Neural crest cell (in vitro differentiated cells): ENCODE measurements at regions not wholly inside any gene's neighbourhood (a gene's known extent, or its start where the extent isn't known, plus 50 kb on each side); places are given as distances from the start of the nearest gene placed in this dataset.

ENCODE experiments used
- DNase-seq: peaks from one replicate; pipeline ENCODE4 v3.0.0; 2021; ENCODE audit warnings: low read depth, mixed read lengths, low spot score
- H3K27ac Mint-ChIP-seq: one replicate; pipeline ENCODE4 v1.8.0; 2021; ENCODE audit warnings: mild to moderate bottlenecking, mixed read lengths; ENCODE audit not compliant: unreplicated experiment
- H3K27me3 Mint-ChIP-seq: 2 replicates; pipeline ENCODE4 v1.8.0; 2021; ENCODE audit warnings: low read depth, mild to moderate bottlenecking, mixed read lengths
- H3K36me3 Mint-ChIP-seq: 2 replicates; pipeline ENCODE4 v1.8.0; 2021; ENCODE audit warnings: low read depth, mild to moderate bottlenecking, mixed read lengths
- H3K4me1 Mint-ChIP-seq: 2 replicates; pipeline ENCODE4 v1.8.0; 2021; ENCODE audit warnings: mixed read lengths
- H3K4me3 Mint-ChIP-seq: one replicate; pipeline ENCODE4 v1.8.0; 2021; ENCODE audit warnings: mild to moderate bottlenecking, mixed read lengths
- H3K9me3 Mint-ChIP-seq: 2 replicates; pipeline ENCODE4 v1.8.0; 2021; ENCODE audit warnings: mixed read lengths
- TF ChIP-seq, protein P1 (sequence below): fragments of 200-600 bp; sonication (generic); conservative IDR thresholded peaks from 2 replicates; pipeline ENCODE4 v1.5.0; 2021; ENCODE audit warnings: antibody characterized with exemption, mild to moderate bottlenecking

DNA sequence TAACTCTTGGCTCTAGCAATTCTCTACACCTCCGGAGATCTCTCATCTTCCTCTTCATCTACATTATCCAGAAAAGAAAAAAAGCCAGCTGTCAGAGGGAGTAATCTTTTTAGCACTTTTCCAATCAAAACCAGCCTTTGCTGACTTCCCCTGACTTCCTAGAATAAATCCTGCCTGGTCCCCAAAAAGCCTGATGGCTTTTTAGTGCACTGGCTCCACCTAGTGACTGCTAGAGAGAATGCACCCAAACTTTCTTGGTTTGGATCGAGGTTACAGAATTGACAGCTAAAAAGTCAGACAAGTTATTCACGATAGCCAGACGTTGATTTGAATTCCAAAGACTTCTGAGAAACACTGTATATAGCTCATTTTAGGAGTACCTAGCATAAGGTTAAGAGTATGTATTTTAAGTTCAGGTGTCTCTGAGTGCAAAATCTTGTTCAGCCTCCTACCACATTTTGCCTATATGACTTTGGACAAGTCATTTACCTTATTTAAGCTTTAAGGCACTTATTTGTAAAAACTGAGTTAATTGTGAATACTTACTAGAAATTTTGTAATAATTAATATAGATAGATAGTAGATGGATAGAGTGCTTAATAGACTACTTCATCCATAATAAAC is 185.7 kb upstream of the GRIN2B start:
- Mint-ChIP-seq H3K9me3 (no peaks in the 10 kb centered on the region), H3K27me3 (peaks cover 15% of the 10 kb centered on the region), H3K27ac (no peak overlapping the region), H3K4me1 (peaks cover 6% of the 10 kb centered on the region), H3K4me3 (no peak overlapping the region), H3K36me3 (peaks cover 2% of the 10 kb centered on the region)
- DNase-seq: peak; percentile 68
- TF ChIP-seq, protein P1, sequence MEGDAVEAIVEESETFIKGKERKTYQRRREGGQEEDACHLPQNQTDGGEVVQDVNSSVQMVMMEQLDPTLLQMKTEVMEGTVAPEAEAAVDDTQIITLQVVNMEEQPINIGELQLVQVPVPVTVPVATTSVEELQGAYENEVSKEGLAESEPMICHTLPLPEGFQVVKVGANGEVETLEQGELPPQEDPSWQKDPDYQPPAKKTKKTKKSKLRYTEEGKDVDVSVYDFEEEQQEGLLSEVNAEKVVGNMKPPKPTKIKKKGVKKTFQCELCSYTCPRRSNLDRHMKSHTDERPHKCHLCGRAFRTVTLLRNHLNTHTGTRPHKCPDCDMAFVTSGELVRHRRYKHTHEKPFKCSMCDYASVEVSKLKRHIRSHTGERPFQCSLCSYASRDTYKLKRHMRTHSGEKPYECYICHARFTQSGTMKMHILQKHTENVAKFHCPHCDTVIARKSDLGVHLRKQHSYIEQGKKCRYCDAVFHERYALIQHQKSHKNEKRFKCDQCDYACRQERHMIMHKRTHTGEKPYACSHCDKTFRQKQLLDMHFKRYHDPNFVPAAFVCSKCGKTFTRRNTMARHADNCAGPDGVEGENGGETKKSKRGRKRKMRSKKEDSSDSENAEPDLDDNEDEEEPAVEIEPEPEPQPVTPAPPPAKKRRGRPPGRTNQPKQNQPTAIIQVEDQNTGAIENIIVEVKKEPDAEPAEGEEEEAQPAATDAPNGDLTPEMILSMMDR: peak; percentile 100

DNA sequence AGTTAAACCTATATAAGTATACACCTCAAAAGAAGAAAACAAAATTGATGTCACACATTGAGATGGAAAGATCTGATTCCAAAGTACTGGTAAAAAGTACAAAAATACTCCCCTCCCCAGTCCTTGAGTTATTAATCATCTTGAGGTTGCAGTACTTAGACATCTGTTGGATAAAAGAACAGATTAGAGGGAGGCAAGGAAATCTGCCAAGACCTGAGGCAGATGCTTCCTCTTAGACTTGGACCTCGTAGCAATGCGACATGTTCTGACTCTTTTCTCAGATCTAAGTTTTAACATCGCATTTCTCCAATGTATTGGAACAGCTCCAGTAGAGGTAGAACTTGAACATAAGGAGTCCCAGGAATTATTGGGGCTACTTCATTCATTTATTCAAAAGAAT is 187.9 kb upstream of the GRIN2B start:
- Mint-ChIP-seq H3K27ac (no peak overlapping the region), H3K4me1 (peaks cover 6% of the 10 kb centered on the region), H3K27me3 (peaks cover 15% of the 10 kb centered on the region), H3K36me3 (peaks cover 2% of the 10 kb centered on the region), H3K4me3 (no peak overlapping the region), H3K9me3 (no peaks in the 10 kb centered on the region)
- TF ChIP-seq, protein P1: no peak
- DNase-seq: no peak

DNA sequence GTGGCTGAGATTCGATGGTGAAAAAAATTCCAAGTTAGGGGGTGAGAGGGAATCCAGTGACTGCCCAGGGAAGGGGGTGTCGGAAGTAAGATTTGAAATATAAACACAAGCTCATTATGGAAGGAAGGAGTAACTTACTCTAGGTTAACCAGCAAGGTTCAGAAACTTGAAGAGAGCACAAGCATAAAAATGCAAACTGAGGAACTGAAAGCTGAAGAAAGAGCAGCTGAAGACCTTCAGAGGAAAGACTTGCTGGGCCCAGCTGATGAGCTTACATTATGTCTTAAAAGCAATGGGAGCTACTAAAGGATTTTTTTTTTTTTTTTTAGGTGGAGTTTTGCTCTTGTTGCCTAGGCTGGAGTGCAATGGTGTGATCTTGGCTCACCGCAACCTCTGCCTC is 189.7 kb upstream of the GRIN2B start:
- H3K36me3 Mint-ChIP-seq: peaks cover 2% of the 10 kb centered on the region
- no peak for DNase-seq
- H3K4me3 Mint-ChIP-seq: no peak overlapping the region
- no peak overlapping the region for H3K27ac Mint-ChIP-seq
- H3K9me3 Mint-ChIP-seq: no peaks in the 10 kb centered on the region
- TF ChIP-seq, protein P1: no peak
- H3K4me1 Mint-ChIP-seq: peaks cover 16% of the 10 kb centered on the region
- H3K27me3 Mint-ChIP-seq: peaks cover 18% of the 10 kb centered on the region

DNA sequence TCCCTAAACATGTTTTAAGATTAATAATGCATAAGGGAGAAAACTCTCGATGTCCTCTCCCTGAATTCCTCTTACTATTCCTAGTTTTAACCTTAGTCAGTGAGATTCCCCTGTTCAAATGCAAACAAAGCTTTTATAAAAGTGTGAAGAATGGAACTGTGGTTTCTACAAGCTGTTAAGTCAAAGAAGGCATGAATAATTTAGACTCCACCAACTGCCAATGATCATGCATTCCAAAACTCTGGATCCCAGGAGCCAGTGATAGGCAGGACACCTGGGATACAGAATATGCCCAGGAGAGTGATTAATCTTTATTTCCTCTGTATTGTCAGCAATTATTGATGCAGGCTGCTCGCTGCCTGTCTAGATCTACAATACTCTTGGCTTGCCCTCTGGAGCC is 190.3 kb upstream of the ATF7IP start:
- peaks cover 10% of the 10 kb centered on the region for H3K4me1 Mint-ChIP-seq
- no peak overlapping the region for H3K4me3 Mint-ChIP-seq
- H3K9me3 Mint-ChIP-seq: peaks cover 1% of the 10 kb centered on the region
- no peak for DNase-seq
- H3K27ac Mint-ChIP-seq: no peak overlapping the region
- no peaks in the 10 kb centered on the region for H3K36me3 Mint-ChIP-seq
- peaks cover 3% of the 10 kb centered on the region for H3K27me3 Mint-ChIP-seq
- TF ChIP-seq, protein P1: no peak

DNA sequence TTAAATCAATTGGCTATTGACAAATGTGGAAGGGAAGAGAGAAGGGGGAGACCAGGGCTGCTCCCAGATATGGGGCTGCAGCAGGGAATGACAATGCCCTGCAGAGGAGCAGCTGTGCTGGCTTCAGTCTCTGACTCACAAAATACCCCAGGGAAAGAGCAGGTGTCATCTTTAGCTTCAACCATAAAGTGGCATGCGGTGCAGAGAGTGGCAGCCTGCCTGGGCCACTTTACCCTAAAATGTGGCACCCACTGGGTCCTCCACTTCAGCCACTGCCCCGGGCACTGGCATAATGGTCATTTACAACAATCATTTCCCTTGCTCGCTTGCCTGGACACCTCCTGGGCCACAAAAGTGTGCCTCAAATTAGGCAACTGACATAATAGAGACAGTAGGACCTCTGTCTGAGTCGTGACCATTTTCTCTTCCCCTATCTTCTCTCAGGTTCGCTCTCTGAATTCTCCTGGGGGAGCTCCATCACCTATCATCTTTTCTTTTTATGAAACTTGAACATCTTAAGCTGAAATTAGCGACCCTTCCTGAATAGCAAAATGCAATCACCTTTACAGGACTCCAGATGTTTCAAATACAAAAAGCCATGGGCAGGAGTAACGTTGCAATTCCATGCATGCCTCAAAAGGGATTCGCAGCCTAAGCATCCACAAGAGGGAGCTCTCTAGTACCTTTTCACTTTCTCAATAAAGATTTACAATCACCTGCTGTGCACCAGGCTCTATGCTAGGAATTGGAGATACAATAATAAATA is 179.9 kb upstream of the ATF7IP start:
- TF ChIP-seq, protein P1: peak; percentile 92
- H3K9me3 Mint-ChIP-seq: peaks cover 4% of the 10 kb centered on the region
- DNase-seq: peak; percentile 36
- peaks cover 3% of the 10 kb centered on the region for H3K4me1 Mint-ChIP-seq
- no peak overlapping the region for H3K4me3 Mint-ChIP-seq
- no peaks in the 10 kb centered on the region for H3K27me3 Mint-ChIP-seq
- no peak overlapping the region for H3K27ac Mint-ChIP-seq
- no peaks in the 10 kb centered on the region for H3K36me3 Mint-ChIP-seq
